K562 (cell line): ENCODE measurements at regions not wholly inside any gene's neighbourhood (a gene's known extent, or its start where the extent isn't known, plus 50 kb on each side); places are given as distances from the start of the nearest gene placed in this dataset.

ENCODE experiments used
- ATAC-seq: fragments of 200-7000 bp; cut with Tn5 transposase; 3 replicates; pipeline ENCODE4 v1.9.1; 2020; ENCODE audit warnings: moderate library complexity
- BruUV-seq: library from RNA; stranded (reverse); fragments of 400-500 nt; replicated peaks from 2 replicates; lab custom pipeline; 2021; lab: Mats Ljungman, UMichigan
- CTCF ChIA-PET: fragments of 300-600 bp; formaldehyde crosslinking; extraction: SDS; loops from one replicate; lab custom pipeline; 2021; ENCODE audit warnings: low intra/inter-chr PET ratio; lab: Yijun Ruan, JAX
- POLR2A ChIA-PET: fragments of 300-600, 350-650 bp; sonication (Branson Sonifier 250); formaldehyde crosslinking; extraction: SDS; loops from one replicate; lab custom pipeline; 2021; ENCODE audit warnings: antibody characterized with exemption, inconsistent platforms; lab: Yijun Ruan, JAX
- DNase-seq, 4 experiments: peaks; one replicate each; pipeline versions ENCODE4 v3.0.0 to v3.0.0-alpha.2; 2011 to 2018; ENCODE audit warnings: low spot score in 3 of 4, mixed read lengths in 3 of 4; ENCODE audit errors: extremely low read depth in 1 of 4
- FAIRE-seq: peaks from 2 replicates; lab custom pipeline; 2011; peaks lifted over from hg19 to GRCh38; lab: Jason Lieb, UNC
- H2AFZ ChIP-seq: 2 replicates; pipeline ENCODE4 v1.6.0; 2011; ENCODE audit warnings: low read depth, low read length, control low read depth, inconsistent platforms
- H3K27ac ChIP-seq: fragments of 200-600 bp; 3 replicates; pipeline ENCODE4 v1.8.0; 2011; ENCODE audit warnings: low read depth, mild to moderate bottlenecking, control low read depth, inconsistent platforms, low read length, moderate library complexity, mixed read lengths; ENCODE audit errors: extremely low read depth
- H3K27me3 ChIP-seq, 2 experiments: fragments of 300-600 bp in 1 of 2; 2 replicates in 1 of 2; 3 replicates in 1 of 2; pipeline versions ENCODE4 v1.6.0 to v1.8.0; 2011; ENCODE audit warnings: inconsistent platforms in 2 of 2, low read length in 2 of 2, mild to moderate bottlenecking in 1 of 2, mixed read lengths in 1 of 2, moderate library complexity in 1 of 2; ENCODE audit not compliant: control insufficient read depth in 2 of 2, insufficient read depth in 2 of 2
- H3K36me3 ChIP-seq: fragments of 300-600 bp; 3 replicates; pipeline ENCODE4 v1.8.0; 2011; ENCODE audit warnings: mild to moderate bottlenecking, low read length, inconsistent platforms; ENCODE audit not compliant: control insufficient read depth, insufficient read depth
- H3K4me1 ChIP-seq, 2 experiments: fragments of 200-600 bp in 1 of 2; replicated peaks in 1 of 2; 2 replicates in 1 of 2; 3 replicates in 1 of 2; pipeline versions ENCODE4 v1.5.1 to v1.8.0; 2011; ENCODE audit warnings: inconsistent platforms in 2 of 2, low read length in 2 of 2, mild to moderate bottlenecking in 1 of 2, mixed read lengths in 1 of 2, moderate library complexity in 1 of 2; ENCODE audit not compliant: control insufficient read depth in 2 of 2, insufficient read depth in 2 of 2
- H3K4me2 ChIP-seq: 2 replicates; pipeline ENCODE4 v1.6.1; 2011; ENCODE audit warnings: low read length, control low read depth, inconsistent platforms, mixed read lengths; ENCODE audit not compliant: insufficient read depth
- H3K4me3 ChIP-seq: fragments of 200-600 bp; sonication (generic), shearing (Covaris generic); 2 replicates; pipeline ENCODE4 v1.5.1; 2016; ENCODE audit warnings: control low read depth, inconsistent platforms
- H3K79me2 ChIP-seq: fragments of 200-600 bp; 3 replicates; pipeline ENCODE4 v1.8.0; 2011; ENCODE audit warnings: low read length, inconsistent platforms; ENCODE audit not compliant: control insufficient read depth, insufficient read depth
- H3K9ac ChIP-seq, 2 experiments: 2 replicates each; pipeline versions ENCODE4 v1.6.0 to v1.6.1; 2011; ENCODE audit warnings: low read depth in 2 of 2, low read length in 2 of 2, control low read depth in 1 of 2, inconsistent platforms in 1 of 2, mild to moderate bottlenecking in 1 of 2, mixed read lengths in 1 of 2; ENCODE audit not compliant: insufficient read depth in 1 of 2
- H3K9me1 ChIP-seq: one replicate; pipeline ENCODE4 v1.6.0; 2011; ENCODE audit warnings: inconsistent platforms, mild to moderate bottlenecking, low read length, moderate library complexity; ENCODE audit not compliant: control insufficient read depth, insufficient read depth
- H3K9me3 ChIP-seq: replicated peaks from 2 replicates; pipeline ENCODE4 v1.5.1; 2011; ENCODE audit warnings: low read depth, low read length, inconsistent platforms; ENCODE audit not compliant: control insufficient read depth, insufficient read depth
- H4K20me1 ChIP-seq: replicated peaks from 2 replicates; pipeline ENCODE4 v1.6.1; 2011; ENCODE audit warnings: low read length, inconsistent platforms, mixed read lengths; ENCODE audit not compliant: control insufficient read depth, insufficient read depth
- ATF1 ChIP-seq, 2 experiments: fragments of 450-650 bp in 1 of 2; IDR thresholded peaks; 2 replicates each; pipeline ENCODE4 v1.6.1; 2016; ENCODE audit warnings: missing compliant biosample characterization in 1 of 2, missing genetic modification characterization in 1 of 2
- CTCF ChIP-seq, 3 experiments: IDR thresholded peaks in 2 of 3; conservative IDR thresholded peaks in 1 of 3; 2 replicates each; pipeline ENCODE4 v1.5.1; 2011 to 2012; ENCODE audit warnings: low read length in 3 of 3, mild to moderate bottlenecking in 3 of 3, control low read depth in 2 of 3, improper control_type of control experiment in 1 of 3, inconsistent platforms in 1 of 3, low read depth in 1 of 3, mixed read lengths in 1 of 3, moderate library complexity in 1 of 3; ENCODE audit not compliant: insufficient read depth in 2 of 3
- HCFC1 ChIP-seq: IDR thresholded peaks from 2 replicates; pipeline ENCODE4 v1.6.1; 2012; ENCODE audit warnings: low read depth, low read length, improper control_type of control experiment
- LCOR ChIP-seq: sonication (generic); formaldehyde crosslinking; IDR thresholded peaks from 2 replicates; pipeline ENCODE4 v1.8.0; 2022; ENCODE audit warnings: mild to moderate bottlenecking, missing genetic modification reagents
- RAD21 ChIP-seq, 2 experiments: fragments of 250-450 bp in 1 of 2; fragments of 450-650 bp in 1 of 2; sonication (Bioruptor Pico) in 1 of 2; formaldehyde crosslinking in 1 of 2; IDR thresholded peaks in 1 of 2; conservative IDR thresholded peaks in 1 of 2; 2 replicates each; pipeline versions ENCODE4 v1.4.0 to v1.8.0; 2020 to 2022; ENCODE audit warnings: mild to moderate bottlenecking in 2 of 2, moderate library complexity in 1 of 2
- TAL1 ChIP-seq: fragments of 450-650 bp; IDR thresholded peaks from 2 replicates; pipeline ENCODE4 v1.6.1; 2016; ENCODE audit warnings: mild to moderate bottlenecking
- WGBS: fragments of 100-300 bp; shearing (Covaris generic); methylation state at CpG from one replicate; pipeline ENCODE4 v1.1.6; 2016; ENCODE audit warnings: low coverage, mixed read lengths; ENCODE audit not compliant: insufficient coverage; ENCODE audit errors: missing lambda C conversion rate; 5-methylcytosine and 5-hydroxymethylcytosine counted together
- in situ Hi-C: fragments of 300-500 bp; cut with MboI; formaldehyde crosslinking; loops from 4 replicates; pipeline ENCODE4 v1.15.0; 2018; ENCODE audit warnings: inconsistent platforms, mixed read lengths
- intact Hi-C: fragments of 100-400 bp; cut with micrococcal nuclease; formaldehyde crosslinking; loops from 2 replicates; pipeline ENCODE4 v1.14.2; 2022

GRCh38 chr14:43894534-43894933, 612.5 kb downstream of the FSCB start:
- in situ Hi-C loops: no loop called here
- 0% methylated on average over 2 of the region's 3 CpGs for WGBS

More at GRCh38 chr14:43894534-43894933, 612.5 kb downstream of the FSCB start:
- Histone ChIP-seq H3K9me1 (no peaks in the 10 kb centered on the region), H4K20me1 (no peaks in the 10 kb centered on the region), H3K27ac (no peak overlapping the region), H3K79me2 (no peaks in the 10 kb centered on the region), H3K9ac (no peak overlapping the region), H3K27me3 (no peaks in the 10 kb centered on the region), H3K36me3 (no peaks in the 10 kb centered on the region), H3K4me1 (no peaks in the 10 kb centered on the region), H3K4me3 (no peak overlapping the region), H3K4me2 (no peak overlapping the region), H3K9me3 (no peaks in the 10 kb centered on the region), H2AFZ (no peak overlapping the region)
- ChIA-PET POLR2A (no interaction called here), CTCF (interaction anchor here (0.7 kb wide), 1 partner anchor 1633 kb away, joined by 3 read pairs; no protein-coding TSS in a partner anchor)
- peak; percentile 9 to 25 (median 14) for DNase-seq
- peak in 1 of 2 experiments; percentile 16; a peak in 1 of 4 replicates for TF ChIP-seq RAD21 (CRISPR knock-in tag; conservative IDR thresholded peaks at IDR 0.05 in 1 of 2, IDR thresholded peaks at IDR 0.05 in 1 of 2)
- TF ChIP-seq HCFC1: no peak
- TF ChIP-seq TAL1: no peak
- TF ChIP-seq LCOR: no peak
- no peak for TF ChIP-seq ATF1 (CRISPR knock-in tag; IDR thresholded peaks at IDR 0.05)
- TF ChIP-seq ATF1 (tag; IDR thresholded peaks at IDR 0.05): no peak
- TF ChIP-seq CTCF (IDR thresholded peaks at IDR 0.05 in 2 of 3, conservative IDR thresholded peaks at IDR 0.05 in 1 of 3; ENCODE audit: insufficient read depth in 2 of 3, low read depth in 1 of 3, low read length in 3 of 3): peak in 2 of 3 experiments; percentile 7 to 28; a peak in 2 of 6 replicates
- no peak for FAIRE-seq
- intact Hi-C loops: no loop called here
- BruUV-seq: no TSS peak
- no peak for ATAC-seq
